Fibroblast of the aortic adventitia (primary cell): ENCODE measurements at regions not wholly inside any gene's neighbourhood (a gene's known extent, or its start where the extent isn't known, plus 50 kb on each side); places are given as distances from the start of the nearest gene placed in this dataset.

Experiments
- DNase-seq: peaks from one replicate; pipeline ENCODE4 v3.0.0-alpha.2; 2010; ENCODE audit warnings: low read depth
- H3K4me3 ChIP-seq: 2 replicates; pipeline ENCODE4 v1.5.1; 2011; ENCODE audit warnings: low read depth, mild to moderate bottlenecking, control low read depth, low read length, moderate library complexity
- TF ChIP-seq, protein P1 (sequence below): IDR thresholded peaks from 2 replicates; pipeline ENCODE4 v1.5.1; 2011; ENCODE audit warnings: mild to moderate bottlenecking, low read length, control low read depth, inconsistent platforms; ENCODE audit not compliant: insufficient read depth

DNA sequence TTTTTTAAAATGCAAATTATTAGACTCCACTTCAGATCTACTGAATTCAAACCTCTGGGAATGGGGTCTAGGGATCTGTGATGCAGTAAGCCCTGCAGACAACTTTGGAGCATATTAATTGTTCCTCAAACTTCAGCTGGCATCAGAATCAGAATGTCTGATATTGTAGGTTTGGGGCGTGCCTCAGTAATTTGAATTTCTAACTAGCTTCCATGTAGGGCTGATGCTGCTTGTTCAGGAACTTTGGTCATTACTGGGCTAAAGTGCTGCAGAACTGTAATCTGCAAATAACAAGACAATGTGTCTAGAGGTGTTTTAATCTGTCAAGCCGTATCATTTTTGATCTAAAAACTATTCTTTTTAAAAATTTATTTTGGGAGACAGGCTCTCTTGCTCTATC is 1719.7 kb upstream of the PIK3C3 start:
- no peak for DNase-seq
- H3K4me3 ChIP-seq, result no peak overlapping the region
- TF ChIP-seq, protein P1, sequence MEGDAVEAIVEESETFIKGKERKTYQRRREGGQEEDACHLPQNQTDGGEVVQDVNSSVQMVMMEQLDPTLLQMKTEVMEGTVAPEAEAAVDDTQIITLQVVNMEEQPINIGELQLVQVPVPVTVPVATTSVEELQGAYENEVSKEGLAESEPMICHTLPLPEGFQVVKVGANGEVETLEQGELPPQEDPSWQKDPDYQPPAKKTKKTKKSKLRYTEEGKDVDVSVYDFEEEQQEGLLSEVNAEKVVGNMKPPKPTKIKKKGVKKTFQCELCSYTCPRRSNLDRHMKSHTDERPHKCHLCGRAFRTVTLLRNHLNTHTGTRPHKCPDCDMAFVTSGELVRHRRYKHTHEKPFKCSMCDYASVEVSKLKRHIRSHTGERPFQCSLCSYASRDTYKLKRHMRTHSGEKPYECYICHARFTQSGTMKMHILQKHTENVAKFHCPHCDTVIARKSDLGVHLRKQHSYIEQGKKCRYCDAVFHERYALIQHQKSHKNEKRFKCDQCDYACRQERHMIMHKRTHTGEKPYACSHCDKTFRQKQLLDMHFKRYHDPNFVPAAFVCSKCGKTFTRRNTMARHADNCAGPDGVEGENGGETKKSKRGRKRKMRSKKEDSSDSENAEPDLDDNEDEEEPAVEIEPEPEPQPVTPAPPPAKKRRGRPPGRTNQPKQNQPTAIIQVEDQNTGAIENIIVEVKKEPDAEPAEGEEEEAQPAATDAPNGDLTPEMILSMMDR, result no peak

DNA sequence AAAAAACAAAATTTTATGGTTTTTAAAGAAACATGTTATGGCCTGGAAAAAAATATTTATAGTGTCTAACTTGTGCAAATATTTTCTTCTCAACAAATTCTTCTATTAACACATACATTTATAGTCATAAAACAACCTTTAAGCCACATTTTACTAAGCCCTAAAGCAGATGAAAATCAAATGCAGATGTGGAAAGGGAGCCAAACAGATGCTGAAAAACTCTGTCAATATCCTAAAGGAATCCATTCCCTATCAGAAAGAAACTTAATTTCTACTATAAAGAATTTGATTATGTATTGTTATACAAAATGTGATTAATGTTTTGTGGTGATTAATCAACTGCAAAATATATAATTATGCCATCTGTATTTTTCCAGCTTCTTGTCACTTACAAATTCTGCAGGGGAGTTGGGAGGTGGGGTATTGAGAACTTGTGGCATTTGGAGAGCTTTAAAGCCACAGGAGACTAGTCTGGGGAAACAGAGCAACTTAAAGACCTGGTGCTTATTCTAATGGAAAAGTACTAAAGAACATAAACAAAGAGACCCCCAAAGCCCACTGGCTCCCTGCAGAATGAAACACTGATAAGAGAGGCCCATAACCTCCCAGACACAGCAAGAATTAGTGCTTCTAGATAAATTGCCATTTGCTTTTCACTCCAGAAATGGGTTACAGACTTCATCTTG is 1721.0 kb upstream of the PIK3C3 start:
- TF ChIP-seq, protein P1, result no peak
- no peak for DNase-seq

DNA sequence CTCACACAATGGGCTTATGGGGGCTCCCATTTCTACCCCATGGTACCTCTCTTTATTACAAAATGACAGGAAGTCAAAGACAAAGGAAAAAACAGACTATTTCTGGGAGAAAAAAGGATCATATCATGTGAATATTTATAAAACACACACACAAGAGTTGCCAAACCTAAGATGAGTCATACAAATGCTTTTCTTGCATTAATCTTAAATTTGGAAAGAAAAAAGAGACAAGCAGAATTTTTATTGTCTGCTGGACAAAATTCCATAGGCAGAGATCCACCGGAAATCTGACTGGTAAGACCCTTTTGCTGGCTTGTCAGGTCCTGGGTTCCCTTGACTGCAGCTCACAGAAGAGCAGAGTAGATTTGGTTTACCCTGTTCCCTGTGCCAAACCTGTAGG is 1732.3 kb upstream of the PIK3C3 start:
- TF ChIP-seq, protein P1, result no peak
- H3K4me3 ChIP-seq, result no peak overlapping the region
- DNase-seq, result no peak

More for the DNA sequence above, 1721.0 kb upstream of the PIK3C3 start:
- H3K4me3 ChIP-seq, result no peak overlapping the region

DNA sequence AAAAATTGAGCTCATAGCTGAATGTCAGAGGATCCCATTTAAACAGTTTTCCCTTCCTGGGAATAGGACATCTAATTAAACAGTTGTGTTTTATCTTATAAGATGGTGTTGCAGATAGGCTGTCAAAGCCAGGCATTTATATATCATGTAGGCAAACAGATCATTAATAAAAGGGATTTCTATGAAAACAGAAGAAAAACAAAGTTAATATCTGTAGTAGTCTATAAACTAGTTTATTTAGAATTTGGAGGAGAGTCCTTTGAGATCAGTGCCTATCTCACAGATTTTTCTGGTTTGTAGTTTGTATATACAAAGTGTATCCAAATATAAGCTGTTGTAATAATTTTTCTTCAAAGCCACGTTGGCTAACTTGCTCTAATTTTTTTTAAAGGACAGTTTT is 1738.2 kb upstream of the PIK3C3 start:
- TF ChIP-seq, protein P1, result no peak
- no peak overlapping the region for H3K4me3 ChIP-seq
- DNase-seq, result no peak

DNA sequence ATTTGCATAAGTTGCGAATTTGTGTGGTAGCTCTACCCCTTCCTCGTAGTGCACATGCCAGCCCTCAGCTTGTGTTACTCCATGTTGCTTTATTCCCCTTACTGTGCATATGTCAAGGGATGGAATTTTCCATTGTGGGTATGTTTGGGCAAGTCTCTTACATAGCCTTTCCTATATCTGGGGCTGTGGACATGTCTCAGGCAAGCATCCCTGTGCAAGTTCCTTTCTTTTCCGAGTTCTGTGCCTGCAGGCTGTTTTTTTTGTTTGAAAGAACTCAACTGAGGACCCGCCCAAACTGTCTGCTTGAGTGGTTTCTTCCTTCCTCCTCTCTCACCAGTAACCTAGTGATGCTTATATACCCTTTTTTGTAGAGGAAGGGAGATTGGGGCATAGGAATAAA is 1739.1 kb upstream of the PIK3C3 start:
- TF ChIP-seq, protein P1, result no peak
- H3K4me3 ChIP-seq, result no peak overlapping the region
- no peak for DNase-seq

DNA sequence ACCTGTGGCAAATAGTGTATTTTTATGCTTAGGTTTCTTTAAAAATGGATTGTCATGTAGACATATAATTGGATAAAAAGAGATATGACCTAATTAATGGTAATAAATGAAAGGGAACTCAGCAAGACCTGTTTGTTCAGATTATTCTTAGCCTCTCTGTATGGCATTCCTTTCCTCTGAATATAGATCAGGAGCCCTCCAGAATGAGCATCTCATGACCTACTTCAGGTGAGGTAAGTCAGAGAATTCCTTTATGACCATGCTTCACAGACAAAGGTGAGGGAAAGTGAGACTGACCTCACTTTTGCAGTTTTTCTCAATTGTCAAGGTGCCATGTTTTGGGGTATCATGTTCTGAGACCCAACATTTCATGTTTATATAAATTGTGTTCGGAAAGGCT is 1744.3 kb upstream of the PIK3C3 start:
- no peak for DNase-seq
- TF ChIP-seq, protein P1, result no peak
- no peak overlapping the region for H3K4me3 ChIP-seq

DNA sequence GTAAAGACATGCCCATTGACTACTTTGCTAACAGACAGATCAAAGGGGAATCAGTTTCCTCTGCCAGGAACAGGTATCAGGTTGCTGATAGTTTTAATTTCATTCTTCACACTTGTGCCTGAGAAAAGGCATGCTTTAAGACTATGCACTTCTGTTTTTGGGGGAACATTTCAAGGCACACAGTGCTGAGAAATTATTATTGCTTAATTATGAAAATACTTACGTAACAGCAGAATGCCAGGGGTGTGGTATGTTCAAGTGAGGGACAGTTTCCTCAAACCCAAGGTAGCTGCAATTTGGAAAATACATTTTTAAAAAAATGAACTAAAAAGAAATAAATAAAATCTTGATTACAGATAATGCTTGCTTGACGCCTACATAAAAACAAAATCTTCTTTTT is 1746.1 kb upstream of the PIK3C3 start:
- no peak for DNase-seq
- TF ChIP-seq, protein P1, result no peak
- no peak overlapping the region for H3K4me3 ChIP-seq
